ENCODE measurements at regions not wholly inside any gene's neighbourhood (a gene's known extent, or its start where the extent isn't known, plus 50 kb on each side); places are given as distances from the start of the nearest gene placed in this dataset.
"Not testable (repeated sequence)": the region's sequence is repeated elsewhere in the genome, so short reads cannot be mapped to it uniquely, and the experiment has no call there.

- not testable (repeated sequence) for TF ChIP-seq CTCF (conservative IDR thresholded peaks at IDR 0.05; ENCODE audit: low read length); EZH2phosphoT487 (IDR thresholded peaks at IDR 0.05; ENCODE audit: borderline replicate concordance, low read depth, low read length)
These were observed 62.1 kb upstream of the ABI1 start for GRCh38 chr10:26922824-26923223.

All from OCI-LY7 (cell line).